HAP-1 (cell line): ENCODE measurements at regions not wholly inside any gene's neighbourhood (a gene's known extent, or its start where the extent isn't known, plus 50 kb on each side); places are given as distances from the start of the nearest gene placed in this dataset.

Experiments used
- DNase-seq, 2 experiments: peaks; one replicate each; pipeline ENCODE4 v3.0.0-alpha.2; 2016 to 2020; ENCODE audit warnings: low spot score in 2 of 2
- H3K27me3 ChIP-seq: fragments of 250-450 bp; sonication (Bioruptor Pico); 2 replicates; pipeline ENCODE4 v1.5.1; 2020; ENCODE audit warnings: low read depth, mild to moderate bottlenecking, moderate library complexity
- H3K36me3 ChIP-seq: fragments of 250-450 bp; sonication (Bioruptor Pico); replicated peaks from 2 replicates; pipeline ENCODE4 v1.5.1; 2020; ENCODE audit warnings: mild to moderate bottlenecking
- H3K4me1 ChIP-seq: fragments of 250-450 bp; sonication (Bioruptor Pico); 2 replicates; pipeline ENCODE4 v1.5.1; 2020; ENCODE audit warnings: mild to moderate bottlenecking
- H3K4me3 ChIP-seq: fragments of 250-450 bp; sonication (Bioruptor Pico); 2 replicates; pipeline ENCODE4 v1.5.1; 2020; ENCODE audit warnings: mild to moderate bottlenecking, moderate library complexity
- H3K9me3 ChIP-seq: fragments of 250-450 bp; sonication (Bioruptor Pico); 2 replicates; pipeline ENCODE4 v1.5.1; 2020; ENCODE audit warnings: mild to moderate bottlenecking, moderate library complexity
- in situ Hi-C: fragments of 300-500 bp; cut with MboI; formaldehyde crosslinking; loops from 3 replicates; pipeline ENCODE4 v1.14.3; 2020; ENCODE audit warnings: low sequenced_read_pairs, inconsistent platforms, mixed read lengths

- Histone ChIP-seq H3K9me3 (no peaks in the 10 kb centered on the region), H3K4me3 (no peak overlapping the region), H3K36me3 (no peaks in the 10 kb centered on the region), H3K4me1 (peaks cover 17% of the 10 kb centered on the region), H3K27me3 (no peaks in the 10 kb centered on the region)
- in situ Hi-C loops, result no loop called here
- no peak for DNase-seq
Measured at GRCh38 chr15:66615846-66616245, 50.0 kb upstream of the LCTL start.

- DNase-seq, result no peak
- Histone ChIP-seq H3K27me3 (no peaks in the 10 kb centered on the region), H3K9me3 (no peaks in the 10 kb centered on the region), H3K4me1 (peaks cover 27% of the 10 kb centered on the region), H3K36me3 (no peaks in the 10 kb centered on the region), H3K4me3 (no peak overlapping the region)
- in situ Hi-C loops, result no loop called here
Measured at GRCh38 chr15:66617137-66618090, 51.6 kb upstream of the LCTL start.

DNA sequence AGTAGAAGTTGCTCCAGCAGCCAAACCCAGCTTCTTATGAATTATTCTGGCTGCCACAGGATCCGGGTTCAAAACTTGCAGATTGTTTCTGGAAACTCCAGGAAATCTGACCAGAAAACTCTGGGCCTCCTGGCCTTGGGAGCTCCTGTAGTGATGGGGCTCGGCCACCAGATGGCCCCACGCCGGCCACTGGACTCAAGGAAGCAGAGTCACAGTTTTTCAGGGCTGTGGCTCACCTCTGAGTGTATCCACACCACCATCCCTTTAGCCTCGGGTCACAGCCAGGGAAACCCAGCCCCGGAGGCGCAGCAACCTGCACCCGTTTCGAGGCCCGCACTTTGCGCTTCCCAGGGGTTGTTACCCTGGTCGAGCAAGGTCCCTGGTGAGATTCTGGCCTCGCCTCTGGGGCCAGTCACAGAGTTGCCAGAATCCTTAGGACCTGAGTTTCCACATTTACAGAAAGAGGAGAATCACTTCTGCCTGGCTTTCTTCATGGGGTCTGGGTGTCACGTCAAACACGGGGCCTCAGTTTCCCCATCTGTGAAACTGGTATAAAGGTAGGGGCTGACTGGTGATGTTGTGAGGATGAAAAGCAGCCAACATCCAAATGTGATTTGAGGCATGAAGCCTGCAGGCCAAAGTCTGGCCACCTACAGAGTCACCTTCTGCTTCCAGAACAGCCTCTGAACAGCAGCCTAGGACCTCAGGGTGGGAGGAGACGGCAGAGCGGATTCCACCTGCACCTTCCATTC is 53.5 kb upstream of the LCTL start:
- in situ Hi-C loops, result no loop called here
- H3K4me1 ChIP-seq, result peaks cover 29% of the 10 kb centered on the region
- no peaks in the 10 kb centered on the region for H3K36me3 ChIP-seq
- H3K4me3 ChIP-seq, result no peak overlapping the region
- no peaks in the 10 kb centered on the region for H3K9me3 ChIP-seq
- DNase-seq, result peak; percentile 92 to 94
- no peaks in the 10 kb centered on the region for H3K27me3 ChIP-seq

DNA sequence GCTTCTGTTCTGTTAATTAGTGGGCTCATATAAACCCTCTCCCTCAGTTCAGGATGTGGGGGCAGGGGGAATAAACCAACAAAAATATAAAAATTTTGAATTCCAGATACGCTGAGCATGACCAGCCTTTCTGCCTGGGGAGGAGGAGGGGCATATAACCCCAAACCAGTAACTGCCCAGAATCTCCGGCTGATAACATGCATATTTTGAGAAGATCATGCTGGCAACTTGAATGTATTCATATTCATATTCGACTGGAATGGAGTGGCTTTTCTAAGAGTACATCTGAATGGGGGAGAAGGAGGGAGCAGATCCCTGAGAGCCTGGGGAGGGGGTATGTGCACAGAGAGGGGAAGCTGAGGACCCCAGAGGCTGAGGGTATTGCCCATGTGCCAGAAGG is 54.5 kb upstream of the LCTL start:
- DNase-seq, result peak in 1 of 2 experiments; percentile 67
- H3K4me3 ChIP-seq, result no peak overlapping the region
- no peaks in the 10 kb centered on the region for H3K9me3 ChIP-seq
- in situ Hi-C loops, result no loop called here
- no peaks in the 10 kb centered on the region for H3K36me3 ChIP-seq
- H3K4me1 ChIP-seq, result peaks cover 33% of the 10 kb centered on the region
- H3K27me3 ChIP-seq, result no peaks in the 10 kb centered on the region

DNA sequence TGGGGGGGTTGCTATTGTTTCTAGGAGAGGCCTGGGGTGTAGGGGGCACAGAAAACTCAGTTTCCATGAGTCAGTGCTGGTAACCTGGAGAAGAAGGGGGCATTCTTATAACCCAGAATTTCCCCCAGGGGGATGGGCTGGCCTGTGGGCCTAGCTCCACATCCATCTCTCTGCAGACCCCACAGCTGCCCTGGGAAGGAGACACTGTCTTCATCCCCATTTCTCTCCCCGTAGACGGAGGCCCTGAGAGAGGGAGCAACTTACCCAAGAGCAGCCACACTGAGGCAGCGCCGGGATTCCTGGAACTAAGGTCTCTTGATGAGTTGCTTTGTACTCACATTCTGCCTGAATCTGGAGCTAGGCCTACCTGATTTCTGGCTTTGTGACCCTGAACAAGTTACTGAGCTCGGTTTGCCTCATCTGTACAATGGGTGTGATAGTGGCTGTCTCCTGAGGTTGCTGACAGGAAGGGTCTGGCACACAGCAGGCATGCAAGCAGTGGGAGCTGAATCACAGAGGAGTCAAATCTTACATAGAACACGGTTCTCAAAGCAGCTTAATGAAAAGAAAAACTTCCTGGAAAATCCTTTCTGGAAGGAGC is 55.0 kb upstream of the LCTL start:
- no peaks in the 10 kb centered on the region for H3K9me3 ChIP-seq
- H3K4me3 ChIP-seq, result no peak overlapping the region
- in situ Hi-C loops, result no loop called here
- H3K27me3 ChIP-seq, result no peaks in the 10 kb centered on the region
- H3K36me3 ChIP-seq, result no peaks in the 10 kb centered on the region
- DNase-seq, result no peak
- H3K4me1 ChIP-seq, result peaks cover 38% of the 10 kb centered on the region

GRCh38 chr15:66621491-66622467 is 56.0 kb upstream of the LCTL start:
- Histone ChIP-seq H3K36me3 (no peaks in the 10 kb centered on the region), H3K27me3 (no peaks in the 10 kb centered on the region)
- in situ Hi-C loops, result no loop called here

DNA sequence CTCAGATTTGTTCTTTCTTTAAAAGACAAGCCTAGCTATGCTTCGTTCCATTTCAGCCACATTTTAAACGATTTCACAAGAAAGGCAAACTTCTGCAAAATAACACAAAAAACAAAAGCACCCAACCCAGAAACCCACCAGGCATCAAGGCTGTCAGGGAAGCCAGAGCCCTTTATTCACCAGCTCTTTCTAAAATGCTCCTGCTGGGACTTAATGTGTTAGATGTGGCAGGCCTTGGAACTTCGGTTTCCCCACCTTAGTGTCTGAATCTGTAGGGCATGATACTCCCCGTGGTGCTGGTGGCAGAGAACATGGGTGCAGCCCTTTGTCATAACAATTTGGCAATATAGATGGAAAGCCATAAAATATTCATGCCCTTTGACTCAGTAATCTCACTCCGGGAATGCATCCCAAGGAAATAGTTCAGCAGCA is 56.8 kb upstream of the LCTL start:
- Histone ChIP-seq H3K4me3 (no peak overlapping the region), H3K4me1 (peaks cover 43% of the 10 kb centered on the region), H3K27me3 (no peaks in the 10 kb centered on the region), H3K9me3 (no peaks in the 10 kb centered on the region), H3K36me3 (no peaks in the 10 kb centered on the region)
- in situ Hi-C loops, result no loop called here
- no peak for DNase-seq

More at GRCh38 chr15:66621491-66622467, 56.0 kb upstream of the LCTL start:
- H3K4me3 ChIP-seq, result no peak overlapping the region
- no peaks in the 10 kb centered on the region for H3K9me3 ChIP-seq
- peak; percentile 64 to 69 for DNase-seq
- H3K4me1 ChIP-seq, result peaks cover 43% of the 10 kb centered on the region

- Histone ChIP-seq H3K4me3 (no peak overlapping the region), H3K36me3 (no peaks in the 10 kb centered on the region), H3K27me3 (no peaks in the 10 kb centered on the region), H3K4me1 (peaks cover 43% of the 10 kb centered on the region), H3K9me3 (no peaks in the 10 kb centered on the region)
- in situ Hi-C loops, result no loop called here
- no peak for DNase-seq
Measured at GRCh38 chr15:66623801-66624453, 58.1 kb upstream of the LCTL start.

GRCh38 chr15:66625531-66625930 is 59.7 kb upstream of the LCTL start:
- H3K27me3 ChIP-seq, result no peaks in the 10 kb centered on the region
- peak; percentile 59 to 95 for DNase-seq
- H3K9me3 ChIP-seq, result no peaks in the 10 kb centered on the region
- in situ Hi-C loops, result no loop called here
- H3K36me3 ChIP-seq, result no peaks in the 10 kb centered on the region
- H3K4me1 ChIP-seq, result peaks cover 29% of the 10 kb centered on the region
- H3K4me3 ChIP-seq, result no peak overlapping the region

GRCh38 chr15:66625974-66626373 is 60.2 kb upstream of the LCTL start:
- H3K4me3 ChIP-seq, result no peak overlapping the region
- in situ Hi-C loops, result no loop called here
- peaks cover 25% of the 10 kb centered on the region for H3K4me1 ChIP-seq
- no peaks in the 10 kb centered on the region for H3K9me3 ChIP-seq
- DNase-seq, result peak in 1 of 2 experiments; percentile 30
- H3K36me3 ChIP-seq, result no peaks in the 10 kb centered on the region
- no peaks in the 10 kb centered on the region for H3K27me3 ChIP-seq

DNA sequence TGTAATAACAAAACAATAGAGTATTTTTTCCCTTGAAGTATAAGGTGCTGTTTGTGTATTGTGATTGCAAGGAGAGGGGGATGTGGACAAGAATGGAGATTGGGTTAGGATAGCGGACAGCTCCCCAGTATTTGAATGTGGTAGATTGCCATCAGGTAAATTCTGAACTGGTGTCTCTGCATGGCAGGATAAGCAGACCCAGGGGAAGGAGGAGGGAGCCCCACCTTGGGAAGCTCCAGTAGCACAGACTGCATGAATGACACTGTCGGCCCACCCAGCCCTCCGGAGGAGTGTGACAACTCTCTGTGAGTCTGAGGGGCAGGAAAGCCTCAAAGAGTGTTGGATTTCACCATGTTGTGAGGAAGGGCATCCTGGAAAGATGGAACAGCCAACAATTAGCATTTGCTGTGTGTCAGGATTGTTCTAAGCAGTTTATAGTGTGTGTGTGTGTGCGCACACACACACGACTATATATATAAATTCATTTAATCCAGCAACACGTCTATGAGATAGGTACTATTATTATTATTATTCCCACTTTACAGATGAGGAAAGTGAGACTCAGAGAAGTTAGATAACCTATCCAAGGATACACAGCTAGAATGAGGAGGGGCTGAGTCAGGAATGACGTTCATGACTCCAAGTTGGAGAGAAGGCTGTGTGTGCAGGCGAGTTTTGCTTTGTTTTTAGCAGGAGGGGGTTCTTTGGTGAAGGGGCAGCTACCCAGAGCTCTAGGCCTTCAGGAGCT is 63.4 kb upstream of the LCTL start:
- H3K9me3 ChIP-seq, result no peaks in the 10 kb centered on the region
- H3K36me3 ChIP-seq, result no peaks in the 10 kb centered on the region
- H3K27me3 ChIP-seq, result no peaks in the 10 kb centered on the region

More for the DNA sequence above, 63.4 kb upstream of the LCTL start:
- Histone ChIP-seq H3K4me3 (no peak overlapping the region), H3K4me1 (peaks cover 16% of the 10 kb centered on the region)
- DNase-seq, result no peak
- in situ Hi-C loops, result no loop called here
